Endodermal cell (in vitro differentiated cells): ENCODE measurements at regions not wholly inside any gene's neighbourhood (a gene's known extent, or its start where the extent isn't known, plus 50 kb on each side); places are given as distances from the start of the nearest gene placed in this dataset.

Source experiments
- DNase-seq: peaks from one replicate; pipeline ENCODE4 v3.0.0-alpha.2; 2017
- H3K27ac ChIP-seq: 2 replicates; pipeline ENCODE4 v1.5.1; 2013; ENCODE audit warnings: mild to moderate bottlenecking, low read depth, low read length, moderate library complexity
- H3K27me3 ChIP-seq: 2 replicates; pipeline ENCODE4 v1.6.1; 2013; ENCODE audit warnings: mild to moderate bottlenecking, low read length, moderate library complexity; ENCODE audit not compliant: insufficient read depth, control insufficient read depth, poor library complexity, severe bottlenecking
- H3K36me3 ChIP-seq: 2 replicates; pipeline ENCODE4 v1.7.0; 2013; ENCODE audit warnings: mild to moderate bottlenecking, low read length, moderate library complexity; ENCODE audit not compliant: control insufficient read depth, insufficient read depth
- H3K4me1 ChIP-seq: one replicate; pipeline ENCODE4 v1.7.0; 2013; ENCODE audit warnings: low read length; ENCODE audit not compliant: control insufficient read depth, insufficient read depth
- H3K4me3 ChIP-seq: 2 replicates; pipeline ENCODE4 v1.5.1; 2013; ENCODE audit warnings: mild to moderate bottlenecking, low read length, moderate library complexity
- H3K9ac ChIP-seq: 2 replicates; pipeline ENCODE4 v1.6.1; 2013; ENCODE audit warnings: mild to moderate bottlenecking, low read length, moderate library complexity; ENCODE audit not compliant: poor library complexity, severe bottlenecking; ENCODE audit errors: extremely low read depth
- H3K9me3 ChIP-seq: 2 replicates; pipeline ENCODE4 v1.6.1; 2013; ENCODE audit warnings: mild to moderate bottlenecking, low read length, moderate library complexity; ENCODE audit not compliant: control insufficient read depth
- H3K27ac Mint-ChIP-seq: 2 replicates; pipeline ENCODE4 v1.8.0; 2020; ENCODE audit warnings: mixed read lengths
- H3K27me3 Mint-ChIP-seq: 2 replicates; pipeline ENCODE4 v1.8.0; 2021; ENCODE audit warnings: mild to moderate bottlenecking, mixed read lengths; ENCODE audit not compliant: insufficient read depth
- H3K36me3 Mint-ChIP-seq: 2 replicates; pipeline ENCODE4 v1.8.0; 2020; ENCODE audit warnings: low read depth, mixed read lengths
- H3K4me1 Mint-ChIP-seq: 2 replicates; pipeline ENCODE4 v1.8.0; 2020; ENCODE audit warnings: mixed read lengths
- H3K4me3 Mint-ChIP-seq: 2 replicates; pipeline ENCODE4 v1.8.0; 2020; ENCODE audit warnings: mild to moderate bottlenecking, moderate library complexity, mixed read lengths
- H3K9me3 Mint-ChIP-seq: 2 replicates; pipeline ENCODE4 v1.8.0; 2020; ENCODE audit warnings: mild to moderate bottlenecking, mixed read lengths
- WGBS, 2 experiments: methylation state at CpG; one replicate each; pipeline versions ENCODE4 v1.1.5 to v1.1.7; 2013; ENCODE audit warnings: missing lambda C conversion rate in 2 of 2, mixed read lengths in 1 of 2; ENCODE audit not compliant: insufficient coverage in 1 of 2, insufficient read length in 1 of 2; 5-methylcytosine and 5-hydroxymethylcytosine counted together
- TF ChIP-seq, protein P1 (sequence below): fragments of 200-600 bp; sonication (generic); conservative IDR thresholded peaks from 2 replicates; pipeline ENCODE4 v1.5.0; 2021; ENCODE audit warnings: antibody characterized with exemption, mild to moderate bottlenecking

DNA sequence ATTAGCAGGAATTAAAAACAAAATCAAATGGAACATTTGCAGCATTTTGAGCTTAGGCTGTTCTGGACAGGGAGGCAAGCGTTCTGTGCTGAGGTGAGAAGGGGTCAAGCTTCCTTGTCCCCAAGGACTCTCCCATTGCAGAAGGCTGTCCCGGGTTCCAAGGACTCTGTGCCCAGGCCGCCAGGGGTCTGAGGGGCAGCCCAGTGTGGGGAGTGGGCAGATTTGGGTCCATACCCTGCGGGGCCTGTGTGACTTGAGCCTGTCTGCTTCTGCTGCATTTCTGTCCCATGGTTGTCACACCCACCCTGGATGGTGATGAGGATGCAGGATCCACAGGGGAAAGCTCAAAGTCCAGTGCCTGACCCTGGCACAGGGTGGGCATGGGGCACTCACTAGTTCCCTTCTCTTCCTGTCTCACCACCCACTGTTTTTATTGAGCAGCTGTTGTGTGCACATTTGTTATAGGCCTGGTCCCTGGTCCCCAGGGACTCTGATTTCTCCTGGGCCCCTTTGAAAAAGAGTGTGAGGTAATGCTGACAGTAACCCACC lies 211.4 kb upstream of the HS6ST1 start:
- no peak overlapping the region for H3K4me3 Mint-ChIP-seq
- H3K27ac ChIP-seq = no peak overlapping the region
- peaks cover 7% of the 10 kb centered on the region for H3K9me3 ChIP-seq
- H3K4me3 ChIP-seq = no peak overlapping the region
- H3K4me1 ChIP-seq = peaks cover 11% of the 10 kb centered on the region
- no peaks in the 10 kb centered on the region for H3K36me3 Mint-ChIP-seq
- H3K4me1 Mint-ChIP-seq = peaks cover 31% of the 10 kb centered on the region
- no peaks in the 10 kb centered on the region for H3K9me3 Mint-ChIP-seq
- DNase-seq = no peak
- TF ChIP-seq, protein P1, sequence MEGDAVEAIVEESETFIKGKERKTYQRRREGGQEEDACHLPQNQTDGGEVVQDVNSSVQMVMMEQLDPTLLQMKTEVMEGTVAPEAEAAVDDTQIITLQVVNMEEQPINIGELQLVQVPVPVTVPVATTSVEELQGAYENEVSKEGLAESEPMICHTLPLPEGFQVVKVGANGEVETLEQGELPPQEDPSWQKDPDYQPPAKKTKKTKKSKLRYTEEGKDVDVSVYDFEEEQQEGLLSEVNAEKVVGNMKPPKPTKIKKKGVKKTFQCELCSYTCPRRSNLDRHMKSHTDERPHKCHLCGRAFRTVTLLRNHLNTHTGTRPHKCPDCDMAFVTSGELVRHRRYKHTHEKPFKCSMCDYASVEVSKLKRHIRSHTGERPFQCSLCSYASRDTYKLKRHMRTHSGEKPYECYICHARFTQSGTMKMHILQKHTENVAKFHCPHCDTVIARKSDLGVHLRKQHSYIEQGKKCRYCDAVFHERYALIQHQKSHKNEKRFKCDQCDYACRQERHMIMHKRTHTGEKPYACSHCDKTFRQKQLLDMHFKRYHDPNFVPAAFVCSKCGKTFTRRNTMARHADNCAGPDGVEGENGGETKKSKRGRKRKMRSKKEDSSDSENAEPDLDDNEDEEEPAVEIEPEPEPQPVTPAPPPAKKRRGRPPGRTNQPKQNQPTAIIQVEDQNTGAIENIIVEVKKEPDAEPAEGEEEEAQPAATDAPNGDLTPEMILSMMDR = no peak
- no peaks in the 10 kb centered on the region for H3K27me3 ChIP-seq
- no peaks in the 10 kb centered on the region for H3K36me3 ChIP-seq
- 96% methylated on average over 4 of the region's 4 CpGs; no CpG with 5 or more reads in 1 of the 2 experiments for WGBS, 2 experiments
- no peak overlapping the region for H3K9ac ChIP-seq
- no peak overlapping the region for H3K27ac Mint-ChIP-seq
- no peaks in the 10 kb centered on the region for H3K27me3 Mint-ChIP-seq

- TF ChIP-seq, protein P1 = peak; percentile 65
- H3K36me3 ChIP-seq = no peaks in the 10 kb centered on the region
- no peak overlapping the region for H3K4me3 ChIP-seq
- H3K27ac ChIP-seq = no peak overlapping the region
- H3K4me3 Mint-ChIP-seq = no peak overlapping the region
- H3K9me3 Mint-ChIP-seq = peaks cover 1% of the 10 kb centered on the region
- DNase-seq = no peak
- peaks cover 11% of the 10 kb centered on the region for H3K4me1 ChIP-seq
- peaks cover 41% of the 10 kb centered on the region for H3K4me1 Mint-ChIP-seq
- H3K36me3 Mint-ChIP-seq = peaks cover 1% of the 10 kb centered on the region
- no peaks in the 10 kb centered on the region for H3K27me3 Mint-ChIP-seq
- no peak overlapping the region for H3K9ac ChIP-seq
- H3K27ac Mint-ChIP-seq = no peak overlapping the region
- H3K27me3 ChIP-seq = no peaks in the 10 kb centered on the region
- peaks cover 7% of the 10 kb centered on the region for H3K9me3 ChIP-seq
Observed at GRCh38 chr2:128531856-128532255, 213.2 kb upstream of the HS6ST1 start.

DNA sequence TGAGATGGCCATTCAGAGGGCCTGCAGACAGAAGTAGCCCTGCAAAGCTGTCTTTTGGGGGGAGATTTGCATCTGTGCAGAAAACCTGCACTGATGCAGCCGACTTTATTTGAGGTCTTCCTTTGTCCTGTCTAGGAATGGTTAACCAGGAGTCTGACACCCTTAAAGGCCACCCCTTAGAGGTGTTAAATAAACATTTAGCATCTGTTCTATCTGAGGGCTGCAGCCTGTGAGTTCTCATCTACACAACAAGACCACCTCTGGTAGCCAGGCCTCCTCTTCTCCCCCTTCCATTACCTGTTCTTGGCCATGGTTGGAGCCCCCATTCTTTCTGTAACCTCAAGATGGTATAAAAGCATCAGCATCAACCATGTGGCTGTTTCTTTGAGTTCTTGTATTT lies 214.4 kb upstream of the HS6ST1 start:
- WGBS, 2 experiments = 38 to 75% methylated on average over 1 of the region's 1 CpG
- peaks cover 3% of the 10 kb centered on the region for H3K36me3 Mint-ChIP-seq
- peak overlapping the region; percentile 12 for H3K9ac ChIP-seq
- H3K27me3 ChIP-seq = no peaks in the 10 kb centered on the region
- no peaks in the 10 kb centered on the region for H3K36me3 ChIP-seq
- H3K4me1 Mint-ChIP-seq = peaks cover 53% of the 10 kb centered on the region
- TF ChIP-seq, protein P1 = no peak
- peaks cover 4% of the 10 kb centered on the region for H3K9me3 Mint-ChIP-seq
- H3K27me3 Mint-ChIP-seq = no peaks in the 10 kb centered on the region
- peaks cover 15% of the 10 kb centered on the region for H3K4me1 ChIP-seq
- peak overlapping the region; percentile 3 for H3K27ac ChIP-seq
- peak; percentile 63 for DNase-seq
- H3K9me3 ChIP-seq = peaks cover 7% of the 10 kb centered on the region
- H3K4me3 ChIP-seq = peak overlapping the region; percentile 42
- peak overlapping the region; percentile 34 for H3K4me3 Mint-ChIP-seq
- H3K27ac Mint-ChIP-seq = peak overlapping the region; percentile 92
